Activated naive CD4-positive, alpha-beta T cell treated with anti-CD3 and anti-CD28 coated beads for 36 hours (primary cell): ENCODE measurements at regions not wholly inside any gene's neighbourhood (a gene's known extent, or its start where the extent isn't known, plus 50 kb on each side); places are given as distances from the start of the nearest gene placed in this dataset.
"Not testable (repeated sequence)": the region's sequence is repeated elsewhere in the genome, so short reads cannot be mapped to it uniquely, and the experiment has no call there.

Experiments used
- CTCF ChIA-PET: fragments of 350-600 bp; sonication (Branson Sonifier 250); formaldehyde crosslinking; loops from one replicate; lab custom pipeline; 2021; ENCODE audit warnings: antibody characterized with exemption; lab: Charles Lee
- DNase-seq: peaks from one replicate; pipeline ENCODE4 v3.0.0-alpha.2; 2020
- H3K27ac Mint-ChIP-seq: one replicate; pipeline ENCODE4 v1.8.0; 2021; ENCODE audit warnings: mild to moderate bottlenecking, mixed read lengths
- H3K27me3 Mint-ChIP-seq: one replicate; pipeline ENCODE4 v1.8.0; 2021; ENCODE audit warnings: low read depth, mixed read lengths
- H3K36me3 Mint-ChIP-seq: one replicate; pipeline ENCODE4 v1.8.0; 2021; ENCODE audit warnings: low read depth, mixed read lengths
- H3K4me1 Mint-ChIP-seq: one replicate; pipeline ENCODE4 v1.8.0; 2021; ENCODE audit warnings: low read depth, mixed read lengths
- H3K4me3 Mint-ChIP-seq: one replicate; pipeline ENCODE4 v1.8.0; 2021; ENCODE audit warnings: mild to moderate bottlenecking, moderate library complexity, mixed read lengths
- H3K9me3 Mint-ChIP-seq: one replicate; pipeline ENCODE4 v1.8.0; 2021; ENCODE audit warnings: mixed read lengths
- intact Hi-C: fragments of 100-400 bp; cut with micrococcal nuclease; formaldehyde crosslinking; loops from one replicate; pipeline ENCODE4 v1.15.1; 2023

GRCh38 chr13:87538366-87539052, 132.7 kb upstream of the SLITRK5 start:
- intact Hi-C loops = no loop called here
- peaks cover 5% of the 10 kb centered on the region for H3K9me3 Mint-ChIP-seq
- DNase-seq = no peak
- CTCF ChIA-PET = no interaction called here
- no peak overlapping the region for H3K4me3 Mint-ChIP-seq
- no peaks in the 10 kb centered on the region for H3K4me1 Mint-ChIP-seq
- H3K27me3 Mint-ChIP-seq = no peaks in the 10 kb centered on the region
- H3K36me3 Mint-ChIP-seq = no peaks in the 10 kb centered on the region
- no peak overlapping the region for H3K27ac Mint-ChIP-seq

- CTCF ChIA-PET = no interaction called here
- H3K4me3 Mint-ChIP-seq = no peak overlapping the region
- peaks cover 2% of the 10 kb centered on the region for H3K9me3 Mint-ChIP-seq
- no peaks in the 10 kb centered on the region for H3K4me1 Mint-ChIP-seq
- no peak overlapping the region for H3K27ac Mint-ChIP-seq
- intact Hi-C loops = no loop called here
- no peaks in the 10 kb centered on the region for H3K36me3 Mint-ChIP-seq
- DNase-seq = no peak
- H3K27me3 Mint-ChIP-seq = no peaks in the 10 kb centered on the region
Observed at GRCh38 chr13:87553142-87553541, 118.0 kb upstream of the SLITRK5 start.

- no peaks in the 10 kb centered on the region for H3K36me3 Mint-ChIP-seq
Observed at GRCh38 chr13:87554045-87554444, 117.1 kb upstream of the SLITRK5 start.

GRCh38 chr13:87557788-87558187, 113.4 kb upstream of the SLITRK5 start:
- no peaks in the 10 kb centered on the region for H3K27me3 Mint-ChIP-seq
- H3K9me3 Mint-ChIP-seq = no peaks in the 10 kb centered on the region
- no peak overlapping the region for H3K27ac Mint-ChIP-seq
- H3K36me3 Mint-ChIP-seq = no peaks in the 10 kb centered on the region
- CTCF ChIA-PET = no interaction called here
- no peaks in the 10 kb centered on the region for H3K4me1 Mint-ChIP-seq
- intact Hi-C loops = no loop called here
- H3K4me3 Mint-ChIP-seq = no peak overlapping the region
- no peak for DNase-seq

More at GRCh38 chr13:87554045-87554444, 117.1 kb upstream of the SLITRK5 start:
- DNase-seq = no peak
- Mint-ChIP-seq H3K4me1 (no peaks in the 10 kb centered on the region), H3K4me3 (no peak overlapping the region), H3K27ac (no peak overlapping the region), H3K9me3 (peaks cover 2% of the 10 kb centered on the region), H3K27me3 (no peaks in the 10 kb centered on the region)
- intact Hi-C loops = no loop called here
- CTCF ChIA-PET = no interaction called here

- H3K36me3 Mint-ChIP-seq, H3K4me1 Mint-ChIP-seq, intact Hi-C loops, H3K9me3 Mint-ChIP-seq, H3K4me3 Mint-ChIP-seq, H3K27ac Mint-ChIP-seq, DNase-seq, CTCF ChIA-PET, H3K27me3 Mint-ChIP-seq: not testable (repeated sequence)
Observed at GRCh38 chr13:87561580-87561979, 109.6 kb upstream of the SLITRK5 start.

DNA sequence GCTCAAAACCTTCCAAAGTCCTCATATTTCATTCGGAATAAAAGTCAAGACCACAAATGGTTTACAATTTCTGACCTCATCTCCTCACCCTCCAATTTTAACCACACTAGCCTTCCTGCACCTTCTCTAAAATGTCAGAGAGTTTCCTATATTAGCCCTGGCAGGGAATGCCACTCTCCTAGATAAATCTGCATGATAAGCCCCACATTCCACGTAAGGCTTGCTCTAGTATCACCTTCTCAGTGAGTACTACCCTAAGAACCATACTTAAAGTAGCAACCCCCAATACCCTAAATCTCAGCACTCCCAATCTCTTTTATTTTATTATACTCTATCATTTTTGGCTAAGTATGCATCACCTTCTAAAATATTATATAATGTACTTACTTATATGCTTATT, 100.5 kb upstream of the SLITRK5 start:
- DNase-seq = no peak
- no peaks in the 10 kb centered on the region for H3K27me3 Mint-ChIP-seq
- CTCF ChIA-PET = no interaction called here
- H3K27ac Mint-ChIP-seq = no peak overlapping the region
- peaks cover 2% of the 10 kb centered on the region for H3K9me3 Mint-ChIP-seq
- H3K4me1 Mint-ChIP-seq = no peaks in the 10 kb centered on the region
- H3K36me3 Mint-ChIP-seq = no peaks in the 10 kb centered on the region
- H3K4me3 Mint-ChIP-seq = no peak overlapping the region
- intact Hi-C loops = no loop called here

DNA sequence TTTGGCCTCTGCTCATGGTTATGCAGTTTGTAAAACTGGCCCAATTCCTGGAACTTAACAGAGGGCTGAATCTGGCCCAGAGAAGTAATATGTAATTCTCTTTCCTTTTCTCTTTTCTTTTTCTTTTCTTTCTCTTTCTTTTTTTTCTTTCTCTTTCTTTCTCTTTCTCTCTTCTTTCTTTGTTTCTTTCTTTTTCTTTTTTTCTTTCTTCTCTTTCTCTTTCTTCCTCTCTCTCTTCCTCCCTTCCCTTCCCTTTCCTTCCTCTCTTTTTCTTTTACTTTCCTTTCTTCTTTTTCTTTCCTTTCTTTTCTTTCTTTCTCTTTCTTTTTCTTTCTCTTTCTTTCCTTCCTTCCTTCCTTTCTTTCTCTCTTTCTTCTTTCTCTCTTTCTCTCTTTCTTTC, 88.8 kb upstream of the SLITRK5 start:
- Mint-ChIP-seq H3K4me1 (no peaks in the 10 kb centered on the region), H3K36me3 (no peaks in the 10 kb centered on the region), H3K27ac (no peak overlapping the region), H3K9me3 (peaks cover 6% of the 10 kb centered on the region), H3K27me3 (no peaks in the 10 kb centered on the region), H3K4me3 (no peak overlapping the region)
- CTCF ChIA-PET = no interaction called here
- no peak for DNase-seq
- intact Hi-C loops = no loop called here

DNA sequence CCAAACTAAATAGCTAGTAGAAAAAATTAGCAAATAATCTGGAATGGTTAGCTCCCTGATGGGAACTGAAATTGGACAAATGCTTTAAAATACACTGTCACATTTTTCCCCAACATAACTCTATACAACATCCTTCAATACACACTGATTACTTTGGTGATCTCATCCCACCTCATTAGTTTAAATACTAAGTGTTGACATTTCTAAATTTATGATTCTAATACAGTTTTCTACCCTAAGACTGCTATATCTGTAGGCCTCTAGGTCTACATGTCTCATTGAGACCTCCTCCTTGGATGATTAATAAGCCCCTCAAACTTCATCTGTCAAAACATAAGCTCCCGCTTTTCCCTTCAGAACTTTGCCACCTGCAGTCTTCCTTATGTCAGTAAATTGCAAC, 80.7 kb upstream of the SLITRK5 start:
- intact Hi-C loops = no loop called here
- no peak overlapping the region for H3K27ac Mint-ChIP-seq
- peaks cover 13% of the 10 kb centered on the region for H3K9me3 Mint-ChIP-seq
- CTCF ChIA-PET = no interaction called here
- no peak overlapping the region for H3K4me3 Mint-ChIP-seq
- H3K4me1 Mint-ChIP-seq = no peaks in the 10 kb centered on the region
- no peaks in the 10 kb centered on the region for H3K36me3 Mint-ChIP-seq
- no peaks in the 10 kb centered on the region for H3K27me3 Mint-ChIP-seq
- DNase-seq = no peak

DNA sequence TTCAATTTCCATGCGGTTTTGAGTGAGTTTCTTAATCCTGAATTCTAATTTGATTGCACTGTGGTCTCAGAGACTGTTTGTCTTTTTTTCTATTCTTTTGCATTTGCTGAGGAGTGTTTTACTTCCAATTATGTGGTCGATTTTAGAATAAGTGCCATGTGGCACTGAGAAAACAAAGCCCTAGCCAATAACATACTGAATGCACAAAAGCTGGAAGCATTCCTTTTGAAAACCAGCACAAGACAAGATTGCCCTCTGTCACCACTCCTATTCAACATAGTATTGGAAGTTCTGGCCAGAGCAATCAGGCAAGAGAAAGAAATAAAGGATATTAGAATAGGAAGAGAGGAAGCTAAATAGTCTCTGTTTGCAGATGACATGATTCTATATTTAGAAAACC, 66.7 kb upstream of the SLITRK5 start:
- H3K4me1 Mint-ChIP-seq, H3K27me3 Mint-ChIP-seq, H3K36me3 Mint-ChIP-seq, DNase-seq, H3K27ac Mint-ChIP-seq, intact Hi-C loops, H3K4me3 Mint-ChIP-seq: not testable (repeated sequence)
- CTCF ChIA-PET = interaction anchor here (1.3 kb wide), 1 partner anchor 12 kb away, joined by 4 read pairs; no protein-coding TSS in a partner anchor
- H3K9me3 Mint-ChIP-seq = peaks cover 10% of the 10 kb centered on the region

- Mint-ChIP-seq H3K27ac (no peak overlapping the region), H3K4me3 (no peak overlapping the region), H3K36me3 (no peaks in the 10 kb centered on the region), H3K9me3 (peaks cover 5% of the 10 kb centered on the region), H3K4me1 (no peaks in the 10 kb centered on the region), H3K27me3 (no peaks in the 10 kb centered on the region)
- intact Hi-C loops = no loop called here
- CTCF ChIA-PET = no interaction called here
- no peak for DNase-seq
Observed at GRCh38 chr13:87607266-87607665, 63.9 kb upstream of the SLITRK5 start.

DNA sequence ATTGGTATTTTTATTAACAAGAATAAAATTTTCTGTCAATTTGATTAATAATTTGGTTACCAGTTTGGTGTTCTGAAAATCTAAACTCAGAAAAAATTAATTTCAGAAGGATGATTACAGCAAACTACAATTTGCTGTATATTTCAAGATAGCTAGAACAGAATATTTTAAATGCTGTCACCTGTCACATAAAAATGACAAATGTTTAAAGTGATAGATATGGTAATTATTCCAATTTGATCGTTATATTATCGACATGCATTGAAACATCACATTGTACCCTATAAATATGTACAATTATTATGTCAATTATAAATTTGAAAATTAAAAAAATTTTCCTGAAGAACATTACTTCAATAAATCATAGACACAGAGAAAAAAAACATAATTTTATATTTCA, 56.9 kb upstream of the SLITRK5 start:
- no peaks in the 10 kb centered on the region for H3K36me3 Mint-ChIP-seq
- no peak overlapping the region for H3K27ac Mint-ChIP-seq
- H3K27me3 Mint-ChIP-seq = no peaks in the 10 kb centered on the region
- no peak for DNase-seq
- intact Hi-C loops = no loop called here
- CTCF ChIA-PET = no interaction called here
- H3K4me3 Mint-ChIP-seq = no peak overlapping the region
- H3K9me3 Mint-ChIP-seq = peaks cover 2% of the 10 kb centered on the region
- H3K4me1 Mint-ChIP-seq = no peaks in the 10 kb centered on the region
